ENCODE measurements at regions not wholly inside any gene's neighbourhood (a gene's known extent, or its start where the extent isn't known, plus 50 kb on each side); places are given as distances from the start of the nearest gene placed in this dataset.
"Not testable (repeated sequence)": the region's sequence is repeated elsewhere in the genome, so short reads cannot be mapped to it uniquely, and the experiment has no call there.

- no peak for DNase-seq (ENCODE audit: low spot score)
Measured at GRCh38 chr6:22106961-22107360, 189.9 kb downstream of the PRL start.

- no peak for DNase-seq (ENCODE audit: low spot score)
Measured at GRCh38 chr6:22108199-22108598, 188.6 kb downstream of the PRL start.

- DNase-seq (ENCODE audit: low spot score) = no peak
Measured at GRCh38 chr6:22110061-22110460, 186.8 kb downstream of the PRL start.

GRCh38 chr6:22112461-22112860 is 184.4 kb downstream of the PRL start:
- no peak for DNase-seq (ENCODE audit: low spot score)

- DNase-seq (ENCODE audit: low spot score) = no peak
Measured at GRCh38 chr6:22113026-22113766, 183.6 kb downstream of the PRL start.

- no peak for DNase-seq (ENCODE audit: low spot score)
Measured at GRCh38 chr6:22115559-22115958, 181.3 kb downstream of the PRL start.

GRCh38 chr6:22117631-22118030 is 179.2 kb downstream of the PRL start:
- DNase-seq (ENCODE audit: low spot score) = no peak

GRCh38 chr6:22119500-22119899 is 177.3 kb downstream of the PRL start:
- no peak for DNase-seq (ENCODE audit: low spot score)

GRCh38 chr6:22124756-22125155 is 172.1 kb downstream of the PRL start:
- no peak for DNase-seq (ENCODE audit: low spot score)

GRCh38 chr6:22126910-22127309 is 169.9 kb downstream of the PRL start:
- no peak for DNase-seq (ENCODE audit: low spot score)

- no peak for DNase-seq (ENCODE audit: low spot score)
Measured at GRCh38 chr6:22129751-22130150, 167.1 kb downstream of the PRL start.

GRCh38 chr6:22132656-22133055 is 164.2 kb downstream of the PRL start:
- no peak for DNase-seq (ENCODE audit: low spot score)

GRCh38 chr6:22133357-22133756 is 163.5 kb downstream of the PRL start:
- no peak for DNase-seq (ENCODE audit: low spot score)

- no peak for DNase-seq (ENCODE audit: low spot score)
Measured at GRCh38 chr6:22134308-22134707, 162.5 kb downstream of the PRL start.

GRCh38 chr6:22135395-22135794 is 161.4 kb downstream of the PRL start:
- no peak for DNase-seq (ENCODE audit: low spot score)

GRCh38 chr6:22140736-22141135 is 156.1 kb downstream of the PRL start:
- DNase-seq (ENCODE audit: low spot score) = not testable (repeated sequence)

- DNase-seq (ENCODE audit: low spot score) = no peak
Measured at GRCh38 chr6:22141241-22141745, 155.5 kb downstream of the PRL start.

GRCh38 chr6:22142856-22143255 is 154.0 kb downstream of the PRL start:
- DNase-seq (ENCODE audit: low spot score) = no peak

- no peak for DNase-seq (ENCODE audit: low spot score)
Measured at GRCh38 chr6:22145376-22145775, 151.5 kb downstream of the PRL start.

- DNase-seq (ENCODE audit: low spot score) = no peak
Measured at GRCh38 chr6:22145823-22146677, 150.8 kb downstream of the PRL start.

GRCh38 chr6:22146678-22146930 is 150.2 kb downstream of the PRL start:
- no peak for DNase-seq (ENCODE audit: low spot score)

- no peak for DNase-seq (ENCODE audit: low spot score)
Measured at GRCh38 chr6:22146931-22147701, 149.7 kb downstream of the PRL start.

Measured in hematopoietic multipotent progenitor cell treated with erythropoietin and hydrocortisone succinate and interleukin-3 and kit ligand, for 15 days (in vitro differentiated cells).